Activated T-cell treated with anti-CD3 and anti-CD28 coated beads, Interleukin-2, amount 50 U/mL, for 1 hour (primary cell): ENCODE measurements at regions not wholly inside any gene's neighbourhood (a gene's known extent, or its start where the extent isn't known, plus 50 kb on each side); places are given as distances from the start of the nearest gene placed in this dataset.
"Not testable (repeated sequence)": the region's sequence is repeated elsewhere in the genome, so short reads cannot be mapped to it uniquely, and the experiment has no call there.

Experiments used
- DNase-seq: peaks from one replicate; pipeline ENCODE4 v3.0.0-alpha.2; 2020

GRCh38 chr5:102666164-102666946, 88.8 kb upstream of the PAM start:
- DNase-seq, result no peak

DNA sequence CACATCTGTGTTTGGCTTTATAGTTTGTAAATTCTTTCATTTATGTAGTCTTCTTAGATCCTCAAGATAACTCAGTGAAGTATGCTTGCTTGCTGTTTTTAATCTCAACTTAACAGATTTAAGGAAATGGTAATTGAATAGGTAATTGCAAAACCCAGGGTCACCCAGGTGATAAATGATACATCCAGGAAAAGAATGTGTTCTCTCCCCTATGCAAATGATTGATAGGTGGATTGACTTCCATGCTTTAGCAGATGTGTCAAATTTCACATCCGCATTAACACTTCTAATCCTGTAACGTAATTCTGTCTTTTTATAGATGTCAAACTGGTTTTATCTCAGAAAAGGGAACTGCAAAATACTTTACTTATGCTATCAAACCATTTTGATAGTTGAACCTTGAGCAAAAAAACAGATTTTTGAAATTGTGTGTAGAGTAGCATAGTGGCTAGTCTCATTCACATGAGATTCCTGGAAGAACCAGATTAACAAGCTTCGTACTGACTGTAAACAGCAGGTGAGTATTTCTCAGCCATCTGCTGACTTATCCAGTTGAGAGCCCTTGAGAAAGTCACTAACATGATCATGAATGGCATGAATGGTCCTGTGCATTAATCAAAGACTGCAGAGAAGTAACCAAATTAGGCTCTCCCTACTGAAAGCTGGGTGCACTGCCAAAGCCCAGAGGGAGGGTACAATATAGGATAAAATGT, 86.7 kb upstream of the PAM start:
- DNase-seq, result no peak

DNA sequence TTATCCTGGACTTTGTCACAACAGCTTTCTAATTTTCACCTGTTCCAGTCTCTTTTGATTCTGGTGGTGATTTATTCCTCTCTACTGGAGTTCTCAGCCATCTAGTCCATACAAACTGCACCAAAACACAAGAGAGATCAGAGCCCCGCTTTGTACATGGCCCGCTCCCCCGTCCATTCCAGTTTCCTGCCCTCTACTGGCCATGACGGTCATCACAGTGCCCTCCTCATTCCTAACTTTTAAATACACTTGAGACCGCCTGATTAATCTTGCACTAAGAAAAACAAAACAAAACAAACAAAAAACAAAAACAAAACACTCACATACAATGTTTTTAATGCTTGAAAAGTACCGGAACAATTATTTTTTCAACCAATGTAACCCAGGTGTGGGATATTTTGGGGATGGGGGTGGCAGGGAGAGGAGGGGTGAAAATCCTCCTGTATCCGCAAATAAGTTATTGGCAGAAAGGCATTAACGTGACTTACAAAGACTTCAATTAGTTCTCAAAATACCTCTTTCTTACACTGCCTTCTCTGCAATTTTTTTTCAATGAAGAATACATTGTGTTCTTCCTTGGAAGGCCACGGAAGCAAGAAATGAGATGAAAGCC, 84.8 kb upstream of the PAM start:
- no peak for DNase-seq

GRCh38 chr5:102671033-102671734, 83.9 kb upstream of the PAM start:
- not testable (repeated sequence) for DNase-seq

DNA sequence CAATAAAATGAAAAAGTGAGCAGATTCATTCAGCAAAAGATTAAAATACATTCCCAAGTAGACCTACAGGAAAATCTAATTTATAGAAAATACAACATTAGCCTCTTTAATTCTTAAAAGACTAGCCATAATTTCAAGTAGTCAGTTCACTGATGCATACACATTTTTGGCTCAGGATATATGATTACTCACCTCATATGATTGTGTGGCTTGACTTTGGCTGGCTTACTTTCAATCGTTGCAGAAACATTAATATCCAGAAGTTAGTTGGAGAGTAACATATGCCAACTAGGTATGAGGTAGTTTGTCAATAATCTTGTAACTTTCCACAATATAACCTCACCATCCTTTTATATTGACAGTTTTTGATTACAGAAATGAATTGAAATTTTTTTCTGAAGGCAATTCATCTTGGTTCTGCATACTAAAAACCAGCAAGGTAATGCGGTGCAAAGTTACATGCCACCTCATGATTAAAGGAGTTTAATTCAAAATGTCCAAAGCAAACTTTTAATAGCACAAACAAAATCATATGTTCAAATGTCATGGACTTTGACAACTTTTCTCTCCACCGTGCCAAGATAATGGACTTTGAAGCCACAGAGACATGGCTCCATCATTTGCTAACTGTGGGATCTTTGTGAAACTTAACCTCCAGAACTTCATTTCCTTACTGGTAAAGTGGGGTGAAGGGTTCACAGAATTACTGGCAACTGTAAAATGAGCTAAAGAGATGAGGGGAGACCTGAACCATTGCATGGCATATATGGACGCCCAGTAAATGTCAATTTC, 76.6 kb upstream of the PAM start:
- DNase-seq, result no peak

- peak; percentile 42 for DNase-seq
These were observed 73.6 kb upstream of the PAM start for GRCh38 chr5:102681403-102681983.

DNA sequence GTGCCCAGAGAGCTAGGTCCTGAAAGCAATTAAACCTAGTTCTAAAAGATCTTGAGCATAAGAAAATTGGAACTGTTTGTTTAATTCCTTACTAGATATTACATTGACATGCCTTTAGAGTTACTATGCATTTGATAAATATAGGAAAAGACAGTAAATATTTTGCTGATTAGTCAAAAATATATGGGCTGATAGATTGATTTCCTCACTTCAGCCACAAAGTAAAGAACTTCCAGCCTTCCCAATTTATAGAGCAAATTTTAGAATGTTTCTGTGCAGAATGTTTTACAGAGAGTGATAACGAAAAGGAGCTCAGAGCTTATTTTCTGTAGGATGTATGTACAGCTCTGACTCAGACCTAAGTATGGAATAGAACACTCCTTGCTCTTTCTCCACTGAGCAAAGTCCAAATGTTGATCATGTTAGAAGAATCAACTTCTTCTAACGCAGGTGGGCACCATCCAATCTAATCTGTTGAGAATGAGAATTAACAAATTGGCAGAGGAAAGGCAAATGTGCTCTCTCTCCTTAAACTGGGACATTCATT, 72.9 kb upstream of the PAM start:
- DNase-seq, result no peak

DNA sequence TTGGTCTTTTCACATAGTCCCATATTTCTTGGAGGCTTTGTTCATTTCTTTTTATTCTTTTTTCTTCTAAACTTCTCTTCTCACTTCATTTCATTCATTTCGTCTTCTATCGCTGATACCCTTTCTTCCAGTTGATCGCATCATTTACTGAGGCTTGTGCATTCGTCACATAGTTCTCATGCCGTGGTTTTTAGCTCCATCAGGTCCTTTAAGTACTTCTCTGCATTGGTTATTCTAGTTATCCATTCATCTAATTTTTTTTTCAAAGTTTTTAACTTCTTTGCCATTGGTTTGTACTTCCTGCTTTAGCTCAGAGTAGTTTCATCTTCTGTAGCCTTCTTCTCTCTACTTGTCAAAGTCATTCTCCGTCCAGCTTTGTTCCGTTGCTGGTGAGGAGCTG, 67.0 kb upstream of the PAM start:
- not testable (repeated sequence) for DNase-seq

DNA sequence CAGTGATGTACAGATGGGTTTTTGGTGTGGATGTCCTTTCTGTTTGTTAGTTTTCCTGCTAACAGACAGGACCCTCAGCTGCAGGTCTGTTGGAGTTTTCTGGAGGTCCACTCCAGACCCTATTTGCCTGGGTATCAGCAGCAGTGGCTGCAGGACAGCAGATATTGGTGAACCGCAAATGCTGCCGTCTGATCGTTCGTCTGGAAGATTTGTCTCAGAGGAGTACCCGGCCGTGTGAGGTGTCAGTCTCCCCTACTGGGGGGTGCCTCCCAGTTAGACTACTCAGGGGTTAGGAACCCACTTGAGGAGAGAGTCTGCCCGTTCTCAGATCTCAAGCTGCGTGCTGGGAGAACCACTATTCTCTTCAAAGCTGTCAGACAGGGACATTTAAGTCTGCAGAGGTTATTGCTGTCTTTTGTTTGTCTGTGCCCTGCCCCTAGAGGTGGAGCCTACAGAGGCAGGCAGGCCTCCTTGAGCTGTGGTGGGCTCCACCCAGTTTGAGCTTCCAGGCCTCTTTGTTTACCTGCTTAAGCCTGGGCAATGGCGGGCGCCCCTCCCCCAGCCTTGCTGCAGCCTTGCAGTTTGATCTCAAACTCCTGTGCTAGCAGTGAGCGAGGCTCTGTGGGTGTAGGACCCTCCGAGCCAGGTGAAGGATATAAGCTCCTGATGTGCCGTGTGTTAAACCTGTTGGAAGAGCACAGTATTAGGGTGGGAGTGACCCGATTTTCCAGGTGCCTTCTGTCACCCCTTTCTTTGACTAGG, 66.3 kb upstream of the PAM start:
- not testable (repeated sequence) for DNase-seq

- no peak for DNase-seq
These were observed 64.2 kb upstream of the PAM start for GRCh38 chr5:102690910-102691309.

- no peak for DNase-seq
These were observed 63.7 kb upstream of the PAM start for GRCh38 chr5:102691434-102691833.

GRCh38 chr5:102700120-102700831, 54.8 kb upstream of the PAM start:
- no peak for DNase-seq

GRCh38 chr5:102700916-102701315, 54.2 kb upstream of the PAM start:
- no peak for DNase-seq

DNA sequence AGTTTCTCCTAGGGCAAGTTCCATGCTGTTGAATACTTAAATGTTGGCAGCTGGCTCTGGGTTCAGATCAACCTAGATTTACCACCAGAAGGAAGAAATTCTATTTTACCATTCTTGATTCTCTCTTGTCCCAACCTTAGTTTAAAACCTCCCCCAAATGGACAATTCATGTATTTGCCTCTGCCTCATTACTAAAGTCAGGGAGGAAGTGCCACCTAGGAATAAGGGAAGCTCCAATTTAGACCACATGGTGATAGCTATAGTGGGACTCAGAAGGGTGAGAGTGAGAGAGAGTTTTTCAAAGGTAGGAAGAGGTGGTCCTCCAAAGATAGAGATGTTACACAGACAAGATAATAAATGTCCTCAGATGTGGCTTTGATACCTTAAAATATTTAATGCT, 53.4 kb upstream of the PAM start:
- no peak for DNase-seq
